Liver (tissue), 3 donors: ENCODE measurements at regions not wholly inside any gene's neighbourhood (a gene's known extent, or its start where the extent isn't known, plus 50 kb on each side); places are given as distances from the start of the nearest gene placed in this dataset.

Source experiments
- FOXA1 ChIP-seq: IDR thresholded peaks from 2 replicates; pipeline ENCODE4 v1.6.1; 2016; ENCODE audit warnings: antibody characterized with exemption
- GABPA ChIP-seq, 2 donors: IDR thresholded peaks in 1 of 2; conservative IDR thresholded peaks in 1 of 2; 2 replicates each; pipeline ENCODE4 v1.6.1; 2016; ENCODE audit warnings: antibody characterized with exemption in 2 of 2, mild to moderate bottlenecking in 1 of 2, moderate library complexity in 1 of 2
- HNF4A ChIP-seq, 2 donors: conservative IDR thresholded peaks; 2 replicates each; pipeline ENCODE4 v1.6.1; 2016; ENCODE audit warnings: antibody characterized with exemption in 2 of 2, mild to moderate bottlenecking in 2 of 2
- HNF4G ChIP-seq: IDR thresholded peaks from 2 replicates; pipeline ENCODE4 v1.6.1; 2016; ENCODE audit warnings: antibody characterized with exemption
- NR2F2 ChIP-seq: IDR thresholded peaks from 2 replicates; pipeline ENCODE4 v1.6.1; 2016; ENCODE audit warnings: antibody characterized with exemption
- RAD21 ChIP-seq, 2 donors: IDR thresholded peaks; 2 replicates each; pipeline ENCODE4 v1.6.1; 2016; ENCODE audit warnings: antibody characterized with exemption in 2 of 2, mild to moderate bottlenecking in 2 of 2
- RXRA ChIP-seq, 2 donors: IDR thresholded peaks; 2 replicates each; pipeline ENCODE4 v1.6.1; 2017 to 2018; ENCODE audit warnings: antibody characterized with exemption in 2 of 2, mild to moderate bottlenecking in 1 of 2
- SP1 ChIP-seq: IDR thresholded peaks from 2 replicates; pipeline ENCODE4 v1.6.1; 2018; ENCODE audit warnings: antibody characterized with exemption, mild to moderate bottlenecking
- YY1 ChIP-seq: IDR thresholded peaks from 2 replicates; pipeline ENCODE4 v1.6.1; 2016; ENCODE audit warnings: antibody characterized with exemption, mild to moderate bottlenecking
- TF ChIP-seq, protein P1 (sequence below): fragments of 150-350 bp; IDR thresholded peaks from 2 replicates; pipeline ENCODE4 v1.5.1; 2017; ENCODE audit warnings: improper control_type of control experiment, low read depth, low read length; ENCODE audit not compliant: missing input control
- TF ChIP-seq, protein P2 (sequence below): IDR thresholded peaks from 2 replicates; pipeline ENCODE4 v1.6.1; 2016; ENCODE audit warnings: antibody characterized with exemption
- TF ChIP-seq, protein P3 (sequence below): IDR thresholded peaks from 2 replicates; pipeline ENCODE4 v1.6.1; 2016; ENCODE audit warnings: antibody characterized with exemption
- TF ChIP-seq, protein P4 (sequence below): IDR thresholded peaks from 2 replicates; pipeline ENCODE4 v1.6.1; 2016; ENCODE audit warnings: antibody characterized with exemption, mild to moderate bottlenecking
- donor health status: healthy.
- donor health status: healthy.

DNA sequence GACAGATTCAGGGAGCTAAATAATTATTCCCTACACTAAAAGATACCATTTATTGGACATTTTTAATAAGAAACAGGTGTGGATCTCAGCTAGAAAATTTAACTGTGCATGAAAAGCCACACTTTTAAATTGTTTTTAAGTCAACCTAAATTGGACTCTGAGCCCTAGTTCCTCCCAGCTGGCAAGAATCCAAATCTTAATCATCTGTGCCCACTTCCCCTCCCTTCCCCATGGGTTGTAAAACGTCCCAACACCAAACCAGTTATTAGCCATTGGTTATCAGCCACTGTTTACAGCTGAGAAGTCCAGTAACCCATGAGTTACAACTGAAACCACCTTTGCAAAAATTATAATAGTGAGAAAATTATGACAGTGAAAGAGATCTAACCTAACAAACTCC lies 125.6 kb upstream of the S100G start:
- TF ChIP-seq, protein P1, sequence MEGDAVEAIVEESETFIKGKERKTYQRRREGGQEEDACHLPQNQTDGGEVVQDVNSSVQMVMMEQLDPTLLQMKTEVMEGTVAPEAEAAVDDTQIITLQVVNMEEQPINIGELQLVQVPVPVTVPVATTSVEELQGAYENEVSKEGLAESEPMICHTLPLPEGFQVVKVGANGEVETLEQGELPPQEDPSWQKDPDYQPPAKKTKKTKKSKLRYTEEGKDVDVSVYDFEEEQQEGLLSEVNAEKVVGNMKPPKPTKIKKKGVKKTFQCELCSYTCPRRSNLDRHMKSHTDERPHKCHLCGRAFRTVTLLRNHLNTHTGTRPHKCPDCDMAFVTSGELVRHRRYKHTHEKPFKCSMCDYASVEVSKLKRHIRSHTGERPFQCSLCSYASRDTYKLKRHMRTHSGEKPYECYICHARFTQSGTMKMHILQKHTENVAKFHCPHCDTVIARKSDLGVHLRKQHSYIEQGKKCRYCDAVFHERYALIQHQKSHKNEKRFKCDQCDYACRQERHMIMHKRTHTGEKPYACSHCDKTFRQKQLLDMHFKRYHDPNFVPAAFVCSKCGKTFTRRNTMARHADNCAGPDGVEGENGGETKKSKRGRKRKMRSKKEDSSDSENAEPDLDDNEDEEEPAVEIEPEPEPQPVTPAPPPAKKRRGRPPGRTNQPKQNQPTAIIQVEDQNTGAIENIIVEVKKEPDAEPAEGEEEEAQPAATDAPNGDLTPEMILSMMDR, result no peak
- TF ChIP-seq, protein P2, sequence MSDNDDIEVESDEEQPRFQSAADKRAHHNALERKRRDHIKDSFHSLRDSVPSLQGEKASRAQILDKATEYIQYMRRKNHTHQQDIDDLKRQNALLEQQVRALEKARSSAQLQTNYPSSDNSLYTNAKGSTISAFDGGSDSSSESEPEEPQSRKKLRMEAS, result no peak
- no peak for TF ChIP-seq GABPA (IDR thresholded peaks at IDR 0.05 in 1 of 2, conservative IDR thresholded peaks at IDR 0.05 in 1 of 2)
- TF ChIP-seq RAD21 (IDR thresholded peaks at IDR 0.05), result no peak
- no peak for TF ChIP-seq YY1
- TF ChIP-seq RXRA (IDR thresholded peaks at IDR 0.05), result no peak
- TF ChIP-seq HNF4A (conservative IDR thresholded peaks at IDR 0.05), result no peak
- TF ChIP-seq, protein P3, sequence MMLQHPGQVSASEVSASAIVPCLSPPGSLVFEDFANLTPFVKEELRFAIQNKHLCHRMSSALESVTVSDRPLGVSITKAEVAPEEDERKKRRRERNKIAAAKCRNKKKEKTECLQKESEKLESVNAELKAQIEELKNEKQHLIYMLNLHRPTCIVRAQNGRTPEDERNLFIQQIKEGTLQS, result no peak
- TF ChIP-seq HNF4G, result no peak
- no peak for TF ChIP-seq SP1
- TF ChIP-seq, protein P4, sequence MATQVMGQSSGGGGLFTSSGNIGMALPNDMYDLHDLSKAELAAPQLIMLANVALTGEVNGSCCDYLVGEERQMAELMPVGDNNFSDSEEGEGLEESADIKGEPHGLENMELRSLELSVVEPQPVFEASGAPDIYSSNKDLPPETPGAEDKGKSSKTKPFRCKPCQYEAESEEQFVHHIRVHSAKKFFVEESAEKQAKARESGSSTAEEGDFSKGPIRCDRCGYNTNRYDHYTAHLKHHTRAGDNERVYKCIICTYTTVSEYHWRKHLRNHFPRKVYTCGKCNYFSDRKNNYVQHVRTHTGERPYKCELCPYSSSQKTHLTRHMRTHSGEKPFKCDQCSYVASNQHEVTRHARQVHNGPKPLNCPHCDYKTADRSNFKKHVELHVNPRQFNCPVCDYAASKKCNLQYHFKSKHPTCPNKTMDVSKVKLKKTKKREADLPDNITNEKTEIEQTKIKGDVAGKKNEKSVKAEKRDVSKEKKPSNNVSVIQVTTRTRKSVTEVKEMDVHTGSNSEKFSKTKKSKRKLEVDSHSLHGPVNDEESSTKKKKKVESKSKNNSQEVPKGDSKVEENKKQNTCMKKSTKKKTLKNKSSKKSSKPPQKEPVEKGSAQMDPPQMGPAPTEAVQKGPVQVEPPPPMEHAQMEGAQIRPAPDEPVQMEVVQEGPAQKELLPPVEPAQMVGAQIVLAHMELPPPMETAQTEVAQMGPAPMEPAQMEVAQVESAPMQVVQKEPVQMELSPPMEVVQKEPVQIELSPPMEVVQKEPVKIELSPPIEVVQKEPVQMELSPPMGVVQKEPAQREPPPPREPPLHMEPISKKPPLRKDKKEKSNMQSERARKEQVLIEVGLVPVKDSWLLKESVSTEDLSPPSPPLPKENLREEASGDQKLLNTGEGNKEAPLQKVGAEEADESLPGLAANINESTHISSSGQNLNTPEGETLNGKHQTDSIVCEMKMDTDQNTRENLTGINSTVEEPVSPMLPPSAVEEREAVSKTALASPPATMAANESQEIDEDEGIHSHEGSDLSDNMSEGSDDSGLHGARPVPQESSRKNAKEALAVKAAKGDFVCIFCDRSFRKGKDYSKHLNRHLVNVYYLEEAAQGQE, result no peak
- no peak for TF ChIP-seq NR2F2
- no peak for TF ChIP-seq FOXA1
